HG03442 (cell line): ENCODE measurements at regions not wholly inside any gene's neighbourhood (a gene's known extent, or its start where the extent isn't known, plus 50 kb on each side); places are given as distances from the start of the nearest gene placed in this dataset.
"Not testable (repeated sequence)": the region's sequence is repeated elsewhere in the genome, so short reads cannot be mapped to it uniquely, and the experiment has no call there.

Experiments used
- ATAC-seq: cut with Tn5 transposase; IDR thresholded peaks from one replicate; pipeline ENCODE4 v1.9.1; 2021; ENCODE audit warnings: mild to moderate bottlenecking, moderate library complexity; ENCODE audit not compliant: unreplicated experiment

- ATAC-seq = no peak
These were observed 161.1 kb downstream of the PHF8 start for GRCh38 chrX:53883196-53883595.

- no peak for ATAC-seq
These were observed 161.9 kb downstream of the PHF8 start for GRCh38 chrX:53882331-53882730.

GRCh38 chrX:53880786-53881185, 163.5 kb downstream of the PHF8 start:
- not testable (repeated sequence) for ATAC-seq

- no peak for ATAC-seq
These were observed 173.4 kb upstream of the HUWE1 start for GRCh38 chrX:53859890-53860289.

GRCh38 chrX:53831662-53832635, 145.4 kb upstream of the HUWE1 start:
- ATAC-seq = peak; percentile 54

- ATAC-seq = no peak
These were observed 138.2 kb upstream of the HUWE1 start for GRCh38 chrX:53824686-53825085.

GRCh38 chrX:53818115-53818514, 131.6 kb upstream of the HUWE1 start:
- ATAC-seq = not testable (repeated sequence)

GRCh38 chrX:53817548-53817947, 131.0 kb upstream of the HUWE1 start:
- ATAC-seq = no peak

- ATAC-seq = no peak
These were observed 127.3 kb upstream of the HUWE1 start for GRCh38 chrX:53813670-53814440.

GRCh38 chrX:53798281-53798680, 111.8 kb upstream of the HUWE1 start:
- ATAC-seq = no peak

GRCh38 chrX:53795576-53795975, 109.1 kb upstream of the HUWE1 start:
- ATAC-seq = no peak

GRCh38 chrX:53794181-53794580, 107.7 kb upstream of the HUWE1 start:
- ATAC-seq = no peak

GRCh38 chrX:53768865-53769264, 82.3 kb upstream of the HUWE1 start:
- ATAC-seq = no peak

- ATAC-seq = no peak
These were observed 81.9 kb upstream of the HUWE1 start for GRCh38 chrX:53768451-53768850.

GRCh38 chrX:53767544-53767943, 81.0 kb upstream of the HUWE1 start:
- no peak for ATAC-seq

- ATAC-seq = not testable (repeated sequence)
These were observed 70.7 kb upstream of the HUWE1 start for GRCh38 chrX:53757181-53757580.

- ATAC-seq = no peak
These were observed 60.2 kb upstream of the HUWE1 start for GRCh38 chrX:53746718-53747117.

- no peak for ATAC-seq
These were observed 56.7 kb upstream of the HUWE1 start for GRCh38 chrX:53743244-53743643.

- ATAC-seq = no peak
These were observed 51.9 kb upstream of the HUWE1 start for GRCh38 chrX:53738370-53738906.
